K562 (cell line): ENCODE measurements at regions not wholly inside any gene's neighbourhood (a gene's known extent, or its start where the extent isn't known, plus 50 kb on each side); places are given as distances from the start of the nearest gene placed in this dataset. TPM values are rescaled to one million over a fixed set of nuclear protein-coding genes. Genes with fewer than 3 reads are reported as not detected.
"Not testable (repeated sequence)": the region's sequence is repeated elsewhere in the genome, so short reads cannot be mapped to it uniquely, and the experiment has no call there.

ENCODE experiments used
- ATAC-seq: fragments of 200-7000 bp; cut with Tn5 transposase; 3 replicates; pipeline ENCODE4 v1.9.1; 2020; ENCODE audit warnings: moderate library complexity
- BruUV-seq: library from RNA; stranded (reverse); fragments of 400-500 nt; replicated peaks from 2 replicates; lab custom pipeline; 2021; lab: Mats Ljungman, UMichigan
- CTCF ChIA-PET: fragments of 300-600 bp; formaldehyde crosslinking; extraction: SDS; loops from one replicate; lab custom pipeline; 2021; ENCODE audit warnings: low intra/inter-chr PET ratio; lab: Yijun Ruan, JAX
- POLR2A ChIA-PET: fragments of 300-600, 350-650 bp; sonication (Branson Sonifier 250); formaldehyde crosslinking; extraction: SDS; loops from one replicate; lab custom pipeline; 2021; ENCODE audit warnings: antibody characterized with exemption, inconsistent platforms; lab: Yijun Ruan, JAX
- DNase-seq, 4 experiments: peaks; one replicate each; pipeline versions ENCODE4 v3.0.0 to v3.0.0-alpha.2; 2011 to 2018; ENCODE audit warnings: low spot score in 3 of 4, mixed read lengths in 3 of 4; ENCODE audit errors: extremely low read depth in 1 of 4
- FAIRE-seq: peaks from 2 replicates; lab custom pipeline; 2011; peaks lifted over from hg19 to GRCh38; lab: Jason Lieb, UNC
- H2AFZ ChIP-seq: 2 replicates; pipeline ENCODE4 v1.6.0; 2011; ENCODE audit warnings: low read depth, low read length, control low read depth, inconsistent platforms
- H3K27ac ChIP-seq: fragments of 200-600 bp; 3 replicates; pipeline ENCODE4 v1.8.0; 2011; ENCODE audit warnings: low read depth, mild to moderate bottlenecking, control low read depth, inconsistent platforms, low read length, moderate library complexity, mixed read lengths; ENCODE audit errors: extremely low read depth
- H3K27me3 ChIP-seq, 2 experiments: fragments of 300-600 bp in 1 of 2; 2 replicates in 1 of 2; 3 replicates in 1 of 2; pipeline versions ENCODE4 v1.6.0 to v1.8.0; 2011; ENCODE audit warnings: inconsistent platforms in 2 of 2, low read length in 2 of 2, mild to moderate bottlenecking in 1 of 2, mixed read lengths in 1 of 2, moderate library complexity in 1 of 2; ENCODE audit not compliant: control insufficient read depth in 2 of 2, insufficient read depth in 2 of 2
- H3K36me3 ChIP-seq: fragments of 300-600 bp; 3 replicates; pipeline ENCODE4 v1.8.0; 2011; ENCODE audit warnings: mild to moderate bottlenecking, low read length, inconsistent platforms; ENCODE audit not compliant: control insufficient read depth, insufficient read depth
- H3K4me1 ChIP-seq, 2 experiments: fragments of 200-600 bp in 1 of 2; replicated peaks in 1 of 2; 2 replicates in 1 of 2; 3 replicates in 1 of 2; pipeline versions ENCODE4 v1.5.1 to v1.8.0; 2011; ENCODE audit warnings: inconsistent platforms in 2 of 2, low read length in 2 of 2, mild to moderate bottlenecking in 1 of 2, mixed read lengths in 1 of 2, moderate library complexity in 1 of 2; ENCODE audit not compliant: control insufficient read depth in 2 of 2, insufficient read depth in 2 of 2
- H3K4me2 ChIP-seq: 2 replicates; pipeline ENCODE4 v1.6.1; 2011; ENCODE audit warnings: low read length, control low read depth, inconsistent platforms, mixed read lengths; ENCODE audit not compliant: insufficient read depth
- H3K4me3 ChIP-seq: fragments of 200-600 bp; sonication (generic), shearing (Covaris generic); 2 replicates; pipeline ENCODE4 v1.5.1; 2016; ENCODE audit warnings: control low read depth, inconsistent platforms
- H3K79me2 ChIP-seq: fragments of 200-600 bp; 3 replicates; pipeline ENCODE4 v1.8.0; 2011; ENCODE audit warnings: low read length, inconsistent platforms; ENCODE audit not compliant: control insufficient read depth, insufficient read depth
- H3K9ac ChIP-seq, 2 experiments: 2 replicates each; pipeline versions ENCODE4 v1.6.0 to v1.6.1; 2011; ENCODE audit warnings: low read depth in 2 of 2, low read length in 2 of 2, control low read depth in 1 of 2, inconsistent platforms in 1 of 2, mild to moderate bottlenecking in 1 of 2, mixed read lengths in 1 of 2; ENCODE audit not compliant: insufficient read depth in 1 of 2
- H3K9me1 ChIP-seq: one replicate; pipeline ENCODE4 v1.6.0; 2011; ENCODE audit warnings: inconsistent platforms, mild to moderate bottlenecking, low read length, moderate library complexity; ENCODE audit not compliant: control insufficient read depth, insufficient read depth
- H3K9me3 ChIP-seq: replicated peaks from 2 replicates; pipeline ENCODE4 v1.5.1; 2011; ENCODE audit warnings: low read depth, low read length, inconsistent platforms; ENCODE audit not compliant: control insufficient read depth, insufficient read depth
- H4K20me1 ChIP-seq: replicated peaks from 2 replicates; pipeline ENCODE4 v1.6.1; 2011; ENCODE audit warnings: low read length, inconsistent platforms, mixed read lengths; ENCODE audit not compliant: control insufficient read depth, insufficient read depth
- CEBPB ChIP-seq: fragments of 450-650 bp; IDR thresholded peaks from 2 replicates; pipeline ENCODE4 v1.6.1; 2016; ENCODE audit warnings: missing genetic modification characterization, missing compliant biosample characterization
- WGBS: fragments of 100-300 bp; shearing (Covaris generic); methylation state at CpG from one replicate; pipeline ENCODE4 v1.1.6; 2016; ENCODE audit warnings: low coverage, mixed read lengths; ENCODE audit not compliant: insufficient coverage; ENCODE audit errors: missing lambda C conversion rate; 5-methylcytosine and 5-hydroxymethylcytosine counted together
- in situ Hi-C: fragments of 300-500 bp; cut with MboI; formaldehyde crosslinking; loops from 4 replicates; pipeline ENCODE4 v1.15.0; 2018; ENCODE audit warnings: inconsistent platforms, mixed read lengths
- intact Hi-C: fragments of 100-400 bp; cut with micrococcal nuclease; formaldehyde crosslinking; loops from 2 replicates; pipeline ENCODE4 v1.14.2; 2022
- small RNA-seq: library from RNA; depleted of rRNA; stranded (forward); fragments of <200 nt; gene quantifications from one replicate; pipeline ENCODE3, GENCODE V24; 2014

DNA sequence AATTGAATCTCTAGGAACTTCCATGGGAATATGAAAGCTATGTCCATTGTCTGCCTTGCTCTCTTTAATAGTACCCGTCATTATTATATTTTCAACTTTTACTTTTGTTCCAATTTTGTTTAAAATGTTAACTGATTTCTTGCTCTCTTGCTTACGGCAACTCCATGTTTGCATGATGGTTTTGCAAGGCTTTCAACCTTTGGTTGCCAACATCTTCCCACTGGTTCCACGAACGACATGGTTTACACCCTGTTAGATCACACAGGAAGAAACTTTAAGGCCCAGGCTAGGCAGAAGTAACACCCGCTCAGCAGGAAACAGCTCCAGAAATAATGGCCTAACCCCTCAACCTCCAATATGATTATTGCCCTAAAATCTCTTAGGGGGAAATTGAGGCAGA lies 4145.6 kb upstream of the TPTE start:
- H3K79me2 ChIP-seq, H3K9me1 ChIP-seq, ATAC-seq, H2AFZ ChIP-seq, H3K9ac ChIP-seq, BruUV-seq, intact Hi-C loops, H4K20me1 ChIP-seq, DNase-seq, H3K27ac ChIP-seq, CTCF ChIA-PET, H3K9me3 ChIP-seq, H3K4me3 ChIP-seq, FAIRE-seq, H3K4me1 ChIP-seq, POLR2A ChIA-PET, in situ Hi-C loops, H3K36me3 ChIP-seq, H3K4me2 ChIP-seq, H3K27me3 ChIP-seq: not testable (repeated sequence)
- WGBS: 11% methylated on average over 4 of the region's 5 CpGs

DNA sequence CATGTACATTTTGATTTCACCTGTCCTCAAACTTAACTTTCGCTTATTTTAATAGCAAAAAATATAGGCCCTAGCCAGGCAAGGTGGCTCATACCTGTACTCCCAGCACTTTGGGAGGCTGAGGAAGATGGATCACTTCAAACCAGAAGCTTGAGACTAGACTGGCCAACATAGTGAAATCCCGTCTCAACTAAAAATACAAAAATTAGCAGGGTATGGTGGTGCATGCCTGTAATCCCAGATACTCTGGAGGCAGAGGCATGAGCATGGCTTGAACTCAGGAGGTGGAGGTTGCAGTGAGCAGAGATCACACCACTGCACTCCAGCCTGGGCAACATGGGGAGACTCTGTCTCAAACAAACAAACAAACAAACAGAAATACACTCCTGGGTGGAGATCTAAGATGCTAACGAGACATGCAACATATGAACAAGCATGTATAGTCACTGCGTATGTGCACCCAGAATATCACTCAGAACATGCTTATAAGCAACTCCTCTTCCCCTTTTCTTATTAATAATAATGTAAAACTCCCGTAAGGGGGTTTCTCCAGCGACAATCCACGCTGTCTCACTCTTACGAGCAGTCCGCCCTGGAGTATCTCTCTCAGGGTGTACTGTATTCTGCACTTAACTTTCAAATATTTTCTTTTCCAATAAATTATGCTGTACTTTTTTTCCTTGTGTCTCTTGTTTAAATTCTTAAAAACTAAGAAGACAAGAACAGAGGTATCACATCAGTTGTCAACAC lies 4144.9 kb upstream of the TPTE start:
- POLR2A ChIA-PET, in situ Hi-C loops, CTCF ChIA-PET: not testable (repeated sequence)

More for the DNA sequence above, 4144.9 kb upstream of the TPTE start:
- H3K9ac ChIP-seq, H4K20me1 ChIP-seq, H3K27ac ChIP-seq, FAIRE-seq, ATAC-seq, H3K79me2 ChIP-seq, H3K4me2 ChIP-seq, H2AFZ ChIP-seq, BruUV-seq, H3K4me1 ChIP-seq, H3K9me3 ChIP-seq, H3K36me3 ChIP-seq, H3K27me3 ChIP-seq, H3K4me3 ChIP-seq, intact Hi-C loops, H3K9me1 ChIP-seq: not testable (repeated sequence)
- TF ChIP-seq CEBPB (tag): 0 out of 2 replicates have a peak, but pooled peaks have one; percentile 8
- peak in 1 of 4 experiments; percentile 0 for DNase-seq
- 12% methylated on average over 9 of the region's 9 CpGs for WGBS

Small RNAs in the stretch of these regions (small RNA-seq; reads per million reads assigned to genes)
- not detected for gene RF00019
